ENCODE measurements at regions not wholly inside any gene's neighbourhood (a gene's known extent, or its start where the extent isn't known, plus 50 kb on each side); places are given as distances from the start of the nearest gene placed in this dataset.

GRCh38 chr1:17979815-17980214 lies 127.8 kb upstream of the IGSF21 start:
- no peak for TF ChIP-seq CTCF (IDR thresholded peaks at IDR 0.05)
- no peak for TF ChIP-seq POLR2A (IDR thresholded peaks at IDR 0.05)
- no peak for TF ChIP-seq EP300 (IDR thresholded peaks at IDR 0.05)

Data from tibial nerve (tissue), 4 donors.